A549 (cell line): ENCODE measurements at regions not wholly inside any gene's neighbourhood (a gene's known extent, or its start where the extent isn't known, plus 50 kb on each side); places are given as distances from the start of the nearest gene placed in this dataset.

Experiments
- ATAC-seq, 2 experiments: fragments of 200-7000 bp in 1 of 2; fragments of >200 bp in 1 of 2; cut with Nextera tagmentation in 1 of 2; cut with Tn5 transposase in 1 of 2; 3 replicates each; pipeline versions ENCODE4 v1.8.0 to v1.9.1; 2018 to 2020; ENCODE audit warnings: mild to moderate bottlenecking in 1 of 2, moderate library complexity in 1 of 2
- CTCF ChIA-PET: fragments of 300-600 bp; sonication (Branson Sonifier 250); formaldehyde crosslinking; extraction: SDS; loops from one replicate; lab custom pipeline; 2021; ENCODE audit warnings: antibody characterized with exemption, inconsistent platforms; lab: Yijun Ruan, JAX
- POLR2A ChIA-PET: fragments of 350-600 bp; formaldehyde crosslinking; extraction: SDS; loops from one replicate; lab custom pipeline; 2021; ENCODE audit warnings: antibody characterized with exemption, inconsistent platforms; lab: Yijun Ruan, JAX
- DNase-seq, 2 experiments: peaks; one replicate each; pipeline versions ENCODE4 v3.0.0 to v3.0.0-alpha.2; 2011 to 2016; ENCODE audit warnings: low read depth in 1 of 2, low spot score in 1 of 2
- FAIRE-seq: peaks from 2 replicates; lab custom pipeline; 2011; peaks lifted over from hg19 to GRCh38; lab: Jason Lieb, UNC
- H3K27ac ChIP-seq, 2 experiments: fragments of >200 bp; sonication (Bioruptor Twin); formaldehyde crosslinking; 3 replicates each; pipeline ENCODE4 v1.5.1; 2016 to 2017
- H3K4me1 ChIP-seq: fragments of >200 bp; sonication (Bioruptor Twin); formaldehyde crosslinking; 3 replicates; pipeline ENCODE4 v1.6.1; 2016
- H3K4me2 ChIP-seq: fragments of >200 bp; sonication (Bioruptor Twin); formaldehyde crosslinking; 3 replicates; pipeline ENCODE4 v1.6.1; 2016
- H3K4me3 ChIP-seq: fragments of >200 bp; sonication (Bioruptor Twin); formaldehyde crosslinking; 3 replicates; pipeline ENCODE4 v1.5.1; 2016
- H3K9me3 ChIP-seq: fragments of >200 bp; sonication (Bioruptor Twin); formaldehyde crosslinking; 3 replicates; pipeline ENCODE4 v1.6.1; 2016
- CEBPB ChIP-seq, 2 experiments: fragments of >200 bp in 1 of 2; sonication (Bioruptor Twin) in 1 of 2; formaldehyde crosslinking in 1 of 2; IDR thresholded peaks; 2 replicates each; pipeline ENCODE4 v1.6.1; 2012 to 2016
- EHF ChIP-seq: fragments of 250-450 bp; sonication (Bioruptor Pico); IDR thresholded peaks from 2 replicates; pipeline ENCODE4 v1.5.0; 2020; ENCODE audit warnings: mild to moderate bottlenecking
- EHMT2 ChIP-seq: fragments of 200-600 bp; sonication (generic); IDR thresholded peaks from 2 replicates; pipeline ENCODE4 v1.6.1; 2016; ENCODE audit warnings: antibody characterized with exemption, low read depth, mild to moderate bottlenecking, moderate library complexity
- ELK1 ChIP-seq: fragments of 150-350 bp; IDR thresholded peaks from 2 replicates; pipeline ENCODE4 v1.6.1; 2014; ENCODE audit warnings: low read depth, mild to moderate bottlenecking, low read length
- FOXS1 ChIP-seq: fragments of 250-450 bp; sonication (Bioruptor Pico); IDR thresholded peaks from 2 replicates; pipeline ENCODE4 v1.5.0; 2020; ENCODE audit warnings: mild to moderate bottlenecking, moderate library complexity
- HES2 ChIP-seq: fragments of >200 bp; sonication (Bioruptor Twin); formaldehyde crosslinking; IDR thresholded peaks from 2 replicates; pipeline ENCODE4 v1.6.1; 2016
- HEYL ChIP-seq: fragments of 250-450 bp; sonication (Bioruptor Pico); IDR thresholded peaks from 2 replicates; pipeline ENCODE4 v1.8.0; 2021; ENCODE audit warnings: mild to moderate bottlenecking, moderate library complexity
- MAFK ChIP-seq: fragments of 450-650 bp; IDR thresholded peaks from 2 replicates; pipeline ENCODE4 v1.6.1; 2014; ENCODE audit not compliant: partially characterized antibody
- MAZ ChIP-seq: fragments of 150-350 bp; IDR thresholded peaks from 2 replicates; pipeline ENCODE4 v1.6.1; 2014; ENCODE audit warnings: antibody characterized with exemption, low read depth, low read length, borderline replicate concordance
- NR3C1 ChIP-seq: fragments of >200 bp; sonication (Bioruptor Twin); formaldehyde crosslinking; IDR thresholded peaks from 3 replicates; pipeline ENCODE4 v1.6.1; 2017
- POLR2A ChIP-seq: IDR thresholded peaks from 2 replicates; pipeline ENCODE4 v1.6.1; 2012; ENCODE audit warnings: mild to moderate bottlenecking, low read length
- REST ChIP-seq: fragments of 200-600 bp; sonication (generic); IDR thresholded peaks from 2 replicates; pipeline ENCODE4 v1.6.1; 2016; ENCODE audit warnings: antibody characterized with exemption, mild to moderate bottlenecking, moderate library complexity
- RNF2 ChIP-seq: fragments of 200-600 bp; sonication (generic); IDR thresholded peaks from 2 replicates; pipeline ENCODE4 v1.6.1; 2016; ENCODE audit warnings: low read depth, mild to moderate bottlenecking, antibody characterized with exemption, moderate library complexity, borderline replicate concordance
- TP53 ChIP-seq: fragments of 250-450 bp; sonication (Bioruptor Pico); IDR thresholded peaks from 2 replicates; pipeline ENCODE4 v1.5.0; 2021; ENCODE audit warnings: mild to moderate bottlenecking, moderate library complexity
- ZNF302 ChIP-seq: fragments of 250-450 bp; sonication (Bioruptor Pico); IDR thresholded peaks from 2 replicates; pipeline ENCODE4 v1.9.0; 2021; ENCODE audit warnings: inconsistent platforms, mild to moderate bottlenecking, moderate library complexity
- ZSCAN20 ChIP-seq: fragments of 250-450 bp; sonication (Bioruptor Pico); IDR thresholded peaks from 2 replicates; pipeline ENCODE4 v1.8.0; 2022; ENCODE audit warnings: mild to moderate bottlenecking, moderate library complexity
- WGBS: methylation state at CpG from one replicate; pipeline ENCODE4 v1.1.6; 2017; ENCODE audit errors: missing lambda C conversion rate; 5-methylcytosine and 5-hydroxymethylcytosine counted together
- TF ChIP-seq, protein P1 (sequence below): IDR thresholded peaks from 2 replicates; pipeline ENCODE4 v1.6.1; 2012; ENCODE audit warnings: low read depth, borderline replicate concordance

- H3K27ac ChIP-seq = no peak overlapping the region
- H3K4me2 ChIP-seq = no peak overlapping the region
- 7% methylated on average over 3 of the region's 5 CpGs for WGBS
- peaks cover 2% of the 10 kb centered on the region; the same call in 2 of the 3 replicates for H3K9me3 ChIP-seq
- ChIA-PET CTCF (no interaction called here), POLR2A (no interaction called here)
- H3K4me1 ChIP-seq = no peaks in the 10 kb centered on the region
- TF ChIP-seq ZNF302 (CRISPR knock-in tag) (no peak), EHF (no peak), POLR2A (no peak), HES2 (no peak), ZSCAN20 (CRISPR knock-in tag) (no peak), NR3C1 (no peak), HEYL (no peak), MAZ (no peak), FOXS1 (CRISPR knock-in tag) (no peak), ELK1 (no peak), MAFK (no peak), CEBPB (IDR thresholded peaks at IDR 0.05) (no peak), TP53 (CRISPR knock-in tag) (no peak)
- TF ChIP-seq, protein P1, sequence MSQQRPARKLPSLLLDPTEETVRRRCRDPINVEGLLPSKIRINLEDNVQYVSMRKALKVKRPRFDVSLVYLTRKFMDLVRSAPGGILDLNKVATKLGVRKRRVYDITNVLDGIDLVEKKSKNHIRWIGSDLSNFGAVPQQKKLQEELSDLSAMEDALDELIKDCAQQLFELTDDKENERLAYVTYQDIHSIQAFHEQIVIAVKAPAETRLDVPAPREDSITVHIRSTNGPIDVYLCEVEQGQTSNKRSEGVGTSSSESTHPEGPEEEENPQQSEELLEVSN = no peak
- no peak overlapping the region for H3K4me3 ChIP-seq
- FAIRE-seq (no peak), ATAC-seq (no peak), DNase-seq (no peak)
Observed at GRCh38 chr3:1700650-1701049, 398.0 kb upstream of the CNTN4 start.

DNA sequence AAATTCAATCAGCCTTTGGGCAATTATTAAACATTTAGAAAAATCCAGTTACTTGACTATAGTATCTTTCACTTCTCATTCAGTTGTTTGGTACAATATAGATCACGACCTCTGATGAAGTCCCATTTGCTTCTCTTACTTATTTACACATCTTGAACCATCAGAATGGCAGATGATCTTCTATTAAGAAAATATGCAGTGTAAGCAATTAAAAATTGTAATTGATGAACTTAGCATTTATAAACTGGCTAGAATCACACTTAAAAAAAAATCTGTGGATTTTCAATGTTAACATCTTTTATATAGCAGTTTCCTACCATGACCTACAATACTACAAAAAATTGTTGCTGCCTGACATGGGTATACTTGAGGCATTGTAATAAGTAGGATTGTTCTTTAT lies 395.5 kb upstream of the CNTN4 start:
- no peak for ATAC-seq
- CTCF ChIA-PET = no interaction called here

More for the DNA sequence above, 395.5 kb upstream of the CNTN4 start:
- Histone ChIP-seq H3K9me3 (peaks cover 8% of the 10 kb centered on the region; the same call in 2 of the 3 replicates), H3K4me2 (no peak overlapping the region), H3K27ac (no peak overlapping the region), H3K4me1 (no peaks in the 10 kb centered on the region), H3K4me3 (no peak overlapping the region)
- FAIRE-seq (no peak), DNase-seq (no peak)
- TF ChIP-seq REST (no peak), MAFK (peak; percentile 71), RNF2 (no peak), EHMT2 (no peak)
- POLR2A ChIA-PET = no interaction called here
- WGBS = 0% methylated on average over 1 of the region's 1 CpG
